Neural progenitor cell (in vitro differentiated cells): ENCODE measurements at regions not wholly inside any gene's neighbourhood (a gene's known extent, or its start where the extent isn't known, plus 50 kb on each side); places are given as distances from the start of the nearest gene placed in this dataset.

Experiments used
- CTCF ChIP-seq: fragments of 200-600 bp; sonication (generic); IDR thresholded peaks from 2 replicates; pipeline ENCODE4 v1.5.1; 2017; ENCODE audit warnings: antibody characterized with exemption, mild to moderate bottlenecking
- EZH2 ChIP-seq: fragments of 200-600 bp; sonication (generic); IDR thresholded peaks from 2 replicates; pipeline ENCODE4 v1.6.1; 2017; ENCODE audit warnings: antibody characterized with exemption, mild to moderate bottlenecking, moderate library complexity
- EZH2phosphoT487 ChIP-seq: fragments of 200-600 bp; sonication (generic); IDR thresholded peaks from 2 replicates; pipeline ENCODE4 v1.6.1; 2017; ENCODE audit warnings: antibody characterized with exemption

GRCh38 chr14:83255727-83256090, 1722.1 kb upstream of the SEL1L start:
- TF ChIP-seq CTCF (no peak), EZH2 (no peak), EZH2phosphoT487 (no peak)
